Spinal cord (tissue), 9 donors: ENCODE measurements at regions not wholly inside any gene's neighbourhood (a gene's known extent, or its start where the extent isn't known, plus 50 kb on each side); places are given as distances from the start of the nearest gene placed in this dataset.

Experiments used
- DNase-seq, 6 donors: peaks; one replicate each; pipeline versions ENCODE4 v3.0.0 to v3.0.0-alpha.2; 2013 to 2015; ENCODE audit warnings: low spot score in 6 of 6, low read depth in 4 of 6
- H3K27ac ChIP-seq: one replicate; pipeline ENCODE4 v1.5.1; 2013; ENCODE audit warnings: low read depth, low read length, control low read depth
- H3K27me3 ChIP-seq: one replicate; pipeline ENCODE4 v1.6.1; 2013; ENCODE audit warnings: low read length; ENCODE audit not compliant: control insufficient read depth, insufficient read depth
- H3K36me3 ChIP-seq: one replicate; pipeline ENCODE4 v1.6.1; 2013; ENCODE audit warnings: low read length; ENCODE audit not compliant: control insufficient read depth, insufficient read depth
- H3K4me1 ChIP-seq: one replicate; pipeline ENCODE4 v1.6.1; 2013; ENCODE audit warnings: low read length; ENCODE audit not compliant: control insufficient read depth, insufficient read depth
- H3K4me3 ChIP-seq: one replicate; pipeline ENCODE4 v1.5.1; 2013; ENCODE audit warnings: low read depth, low read length, control low read depth
- H3K9me3 ChIP-seq: one replicate; pipeline ENCODE4 v1.6.1; 2013; ENCODE audit warnings: low read length; ENCODE audit not compliant: control insufficient read depth, insufficient read depth
- WGBS: methylation state at CpG from one replicate; pipeline ENCODE4 v1.1.5; 2013; ENCODE audit warnings: missing lambda C conversion rate; ENCODE audit not compliant: insufficient coverage; 5-methylcytosine and 5-hydroxymethylcytosine counted together
- donor health status: healthy.

DNA sequence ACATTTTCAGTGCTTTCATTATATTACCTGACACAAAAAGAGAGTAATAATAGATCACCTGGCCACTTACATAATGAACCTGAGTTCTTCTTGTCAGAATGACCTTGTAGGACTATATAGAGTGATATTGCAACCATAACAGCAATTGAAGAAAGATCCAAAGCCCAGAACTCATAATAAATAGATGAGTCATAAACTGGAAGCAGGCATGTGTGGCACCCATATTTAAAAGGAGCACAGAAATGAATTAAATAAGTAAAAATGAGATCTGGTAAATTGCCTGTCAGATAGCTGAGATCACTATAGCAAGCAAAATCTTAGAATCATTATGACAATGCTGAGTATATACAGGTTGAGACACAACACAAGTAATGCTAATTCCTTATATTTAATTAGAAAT, 331.8 kb downstream of the AASDHPPT start:
- peak in 1 of 6 donors; percentile 15 for DNase-seq
- no peak overlapping the region for H3K27ac ChIP-seq
- no peaks in the 10 kb centered on the region for H3K27me3 ChIP-seq
- no peak overlapping the region for H3K4me3 ChIP-seq
- H3K36me3 ChIP-seq = no peaks in the 10 kb centered on the region
- H3K4me1 ChIP-seq = no peaks in the 10 kb centered on the region
- H3K9me3 ChIP-seq = no peaks in the 10 kb centered on the region

DNA sequence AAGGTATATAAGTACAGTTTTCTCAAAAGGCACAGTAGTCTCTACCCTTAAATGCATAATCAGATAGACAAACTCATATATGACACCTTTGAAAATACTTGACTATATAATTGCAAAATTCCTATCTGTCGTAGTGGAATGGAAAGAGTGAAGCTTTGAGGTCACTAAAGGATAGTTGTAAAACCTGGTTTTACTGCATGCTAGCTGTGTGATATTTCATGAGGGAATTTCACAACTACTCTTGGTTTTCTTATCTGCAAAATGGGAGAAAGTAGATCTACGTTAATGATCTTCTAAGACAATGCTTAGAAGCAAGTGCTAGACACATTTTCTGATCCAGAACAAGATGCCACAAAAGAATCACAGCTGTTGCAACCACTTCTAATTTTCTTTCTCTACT, 332.2 kb downstream of the AASDHPPT start:
- DNase-seq = no peak
- H3K27me3 ChIP-seq = no peaks in the 10 kb centered on the region
- H3K9me3 ChIP-seq = no peaks in the 10 kb centered on the region
- no peak overlapping the region for H3K27ac ChIP-seq
- no peaks in the 10 kb centered on the region for H3K4me1 ChIP-seq
- no CpG with 5 or more reads among the region's 2 CpGs for WGBS
- no peak overlapping the region for H3K4me3 ChIP-seq
- no peaks in the 10 kb centered on the region for H3K36me3 ChIP-seq

DNA sequence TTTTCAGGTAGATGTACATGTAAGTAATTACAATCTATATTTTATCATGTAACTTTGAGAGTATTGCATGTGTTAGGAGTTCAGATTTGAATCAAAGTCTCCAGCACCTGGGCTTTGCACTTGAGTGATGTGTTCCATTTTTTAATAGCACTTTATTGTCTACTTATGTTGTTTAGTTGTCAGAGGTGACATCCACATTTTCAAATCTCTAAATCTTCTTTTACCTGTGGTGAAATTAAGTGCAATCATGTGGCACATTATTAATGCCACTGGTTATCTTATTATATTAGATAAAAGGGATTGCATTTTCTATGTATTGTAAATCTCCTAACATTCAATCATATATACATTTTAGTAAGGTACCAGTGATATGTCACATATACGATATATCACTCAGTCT, 333.4 kb downstream of the AASDHPPT start:
- no peak for DNase-seq
- WGBS = no CpG with 5 or more reads among the region's 1 CpG
- Histone ChIP-seq H3K4me1 (no peaks in the 10 kb centered on the region), H3K4me3 (no peak overlapping the region), H3K36me3 (no peaks in the 10 kb centered on the region), H3K27ac (no peak overlapping the region), H3K27me3 (no peaks in the 10 kb centered on the region), H3K9me3 (no peaks in the 10 kb centered on the region)

DNA sequence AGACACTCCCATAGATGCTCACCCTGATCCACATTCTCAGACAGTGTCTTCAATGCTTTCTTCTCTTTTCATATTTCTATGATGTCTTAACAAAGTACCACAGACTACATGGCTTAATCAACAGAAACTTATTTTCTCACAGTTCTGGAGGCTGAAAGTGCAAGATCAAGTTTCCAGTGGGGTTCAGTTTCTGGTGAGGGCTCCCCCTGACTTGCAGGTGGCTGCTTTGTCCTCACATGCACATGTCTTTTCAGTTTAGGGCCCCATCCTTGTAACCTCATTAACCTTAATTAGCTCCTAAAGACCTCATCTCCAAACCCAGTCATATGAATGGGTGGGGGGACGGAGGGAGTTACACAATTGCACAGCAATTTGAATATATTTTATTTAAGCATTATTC, 335.8 kb downstream of the AASDHPPT start:
- H3K4me3 ChIP-seq = no peak overlapping the region
- H3K4me1 ChIP-seq = no peaks in the 10 kb centered on the region
- H3K27ac ChIP-seq = no peak overlapping the region
- no peaks in the 10 kb centered on the region for H3K9me3 ChIP-seq
- H3K36me3 ChIP-seq = no peaks in the 10 kb centered on the region
- no CpG with 5 or more reads among the region's 1 CpG for WGBS
- H3K27me3 ChIP-seq = no peaks in the 10 kb centered on the region
- DNase-seq = no peak

DNA sequence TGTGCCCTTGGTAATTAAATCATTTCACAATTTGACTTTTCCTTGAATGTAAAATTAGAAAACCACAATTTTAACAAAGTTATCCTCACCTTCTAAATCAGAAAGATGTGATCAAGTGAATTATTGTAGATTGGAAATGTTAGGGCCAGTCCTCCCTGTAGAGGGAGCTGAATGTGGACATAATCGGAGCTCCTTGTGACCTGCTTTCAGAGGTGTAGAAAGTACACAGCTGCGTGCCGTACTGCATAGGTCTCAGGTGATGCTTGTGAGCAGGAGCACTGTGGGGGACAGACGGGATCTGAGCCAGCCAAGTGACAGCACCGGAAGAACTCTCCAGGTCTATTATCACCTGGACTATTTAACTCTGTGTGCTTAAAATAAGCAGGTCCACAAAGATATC, 338.0 kb downstream of the AASDHPPT start:
- H3K27me3 ChIP-seq = no peaks in the 10 kb centered on the region
- no peak overlapping the region for H3K27ac ChIP-seq
- H3K4me3 ChIP-seq = no peak overlapping the region
- peaks cover 1% of the 10 kb centered on the region for H3K9me3 ChIP-seq
- H3K36me3 ChIP-seq = no peaks in the 10 kb centered on the region
- no peaks in the 10 kb centered on the region for H3K4me1 ChIP-seq
- 94% methylated on average over 2 of the region's 5 CpGs for WGBS
- DNase-seq = no peak

DNA sequence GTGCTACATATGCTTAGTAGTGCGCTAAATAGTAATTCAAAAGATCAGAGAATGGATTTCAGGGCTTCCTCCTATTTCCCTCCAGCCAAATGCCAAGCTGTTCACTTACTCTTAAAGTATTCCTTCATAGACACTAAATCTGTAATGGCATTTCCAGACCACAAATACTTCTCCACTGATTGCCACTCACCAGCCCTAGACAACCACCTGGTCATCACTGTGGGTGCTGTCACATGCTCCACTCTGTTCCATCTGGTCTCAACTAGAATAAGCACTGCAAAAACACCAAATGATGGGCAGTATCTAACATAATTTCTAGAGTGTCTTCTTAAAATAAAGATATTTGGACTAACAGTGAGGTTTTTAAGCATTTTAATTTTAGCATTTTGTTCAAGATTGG, 341.3 kb downstream of the AASDHPPT start:
- Histone ChIP-seq H3K27ac (no peak overlapping the region), H3K4me1 (no peaks in the 10 kb centered on the region), H3K36me3 (no peaks in the 10 kb centered on the region), H3K27me3 (no peaks in the 10 kb centered on the region), H3K9me3 (peaks cover 1% of the 10 kb centered on the region), H3K4me3 (no peak overlapping the region)
- DNase-seq = no peak
- WGBS = no CpG with 5 or more reads among the region's 1 CpG

DNA sequence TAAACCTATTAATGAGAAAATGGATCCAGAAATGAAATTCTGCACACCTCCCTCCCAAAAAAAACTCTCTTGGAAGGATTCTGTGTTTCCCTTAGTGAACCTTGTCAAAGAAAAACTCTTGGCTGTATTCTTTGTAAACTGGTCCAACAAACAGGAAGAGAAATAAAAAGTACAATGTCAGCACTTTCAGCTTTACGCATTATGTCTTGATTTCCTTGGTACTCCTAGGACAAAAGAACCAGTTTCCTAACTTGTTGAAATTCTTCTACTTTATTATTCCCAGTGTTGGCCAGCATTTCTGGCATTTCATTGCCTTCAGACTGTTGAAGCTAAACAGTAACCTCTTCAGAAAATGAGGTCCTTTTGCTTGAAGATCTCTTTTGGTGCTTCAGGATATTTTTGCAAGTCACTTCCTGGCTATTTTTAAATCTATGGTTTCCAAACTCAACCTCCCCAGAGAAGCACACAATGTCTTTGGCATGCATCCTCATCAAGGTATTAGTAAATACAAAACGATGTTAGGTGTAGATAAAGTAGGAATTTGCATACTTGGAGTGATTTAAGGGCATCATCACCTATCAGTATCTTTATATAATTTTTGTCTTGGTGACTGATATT, 342.7 kb downstream of the AASDHPPT start:
- peaks cover 1% of the 10 kb centered on the region for H3K9me3 ChIP-seq
- DNase-seq = peak in 1 of 6 donors; percentile 9
- WGBS = 40% methylated on average over 1 of the region's 2 CpGs

DNA sequence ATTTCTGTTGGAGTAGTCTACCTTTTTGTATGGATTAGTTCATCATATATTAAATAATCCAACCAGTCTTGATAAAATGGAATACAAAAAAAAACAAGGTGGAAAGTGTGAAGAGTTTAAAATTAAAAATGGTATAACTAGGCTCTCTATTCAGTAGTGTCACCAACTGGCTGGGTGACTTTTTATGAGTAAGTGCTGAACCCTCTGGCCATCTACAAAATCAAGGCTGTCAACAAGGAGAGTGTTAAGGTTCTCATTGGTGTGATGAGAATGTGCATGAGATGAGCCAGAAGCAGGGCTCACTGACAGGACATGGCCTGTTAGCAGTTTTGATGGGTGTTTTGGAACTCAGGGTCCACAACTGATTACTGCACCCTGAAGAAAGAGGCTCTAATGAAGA, 343.2 kb downstream of the AASDHPPT start:
- Histone ChIP-seq H3K27ac (no peak overlapping the region), H3K4me1 (no peaks in the 10 kb centered on the region), H3K4me3 (no peak overlapping the region), H3K9me3 (peaks cover 1% of the 10 kb centered on the region), H3K27me3 (no peaks in the 10 kb centered on the region), H3K36me3 (no peaks in the 10 kb centered on the region)
- no peak for DNase-seq

More for the DNA sequence above, 342.7 kb downstream of the AASDHPPT start:
- H3K4me3 ChIP-seq = no peak overlapping the region
- H3K27ac ChIP-seq = no peak overlapping the region
- no peaks in the 10 kb centered on the region for H3K4me1 ChIP-seq
- no peaks in the 10 kb centered on the region for H3K36me3 ChIP-seq
- no peaks in the 10 kb centered on the region for H3K27me3 ChIP-seq

DNA sequence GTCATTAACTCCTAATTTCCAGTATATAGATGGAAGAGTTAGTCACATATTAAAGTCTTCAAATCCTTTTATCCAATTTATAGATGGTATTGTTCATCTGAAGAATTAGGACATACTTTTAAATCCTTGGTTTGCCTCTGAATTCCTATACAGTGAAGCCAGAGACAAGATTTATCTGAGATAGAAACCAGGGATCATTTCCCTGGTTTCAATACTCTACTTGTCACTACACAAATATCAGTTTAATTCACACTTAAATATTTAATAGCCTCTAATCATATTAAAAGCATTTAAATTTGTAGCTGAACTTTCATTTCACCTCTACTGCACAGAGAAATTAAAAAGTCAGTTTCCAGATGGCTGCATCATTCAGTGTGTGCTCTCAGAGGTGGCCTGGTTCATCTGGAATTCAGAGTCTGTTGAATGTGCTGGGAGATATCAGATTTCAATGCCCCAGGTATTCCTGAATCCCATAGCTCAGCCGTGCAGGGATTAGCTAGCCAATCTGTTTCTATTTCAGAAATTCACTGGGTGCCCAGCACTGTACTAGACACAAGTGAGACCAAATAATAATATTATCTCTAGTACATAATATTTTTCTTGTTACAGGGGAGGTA, 344.3 kb downstream of the AASDHPPT start:
- no peak for DNase-seq
- H3K4me1 ChIP-seq = no peaks in the 10 kb centered on the region
- no CpG with 5 or more reads among the region's 1 CpG for WGBS
- H3K27me3 ChIP-seq = no peaks in the 10 kb centered on the region
- no peak overlapping the region for H3K4me3 ChIP-seq
- H3K27ac ChIP-seq = no peak overlapping the region
- H3K36me3 ChIP-seq = no peaks in the 10 kb centered on the region
- H3K9me3 ChIP-seq = peaks cover 1% of the 10 kb centered on the region

DNA sequence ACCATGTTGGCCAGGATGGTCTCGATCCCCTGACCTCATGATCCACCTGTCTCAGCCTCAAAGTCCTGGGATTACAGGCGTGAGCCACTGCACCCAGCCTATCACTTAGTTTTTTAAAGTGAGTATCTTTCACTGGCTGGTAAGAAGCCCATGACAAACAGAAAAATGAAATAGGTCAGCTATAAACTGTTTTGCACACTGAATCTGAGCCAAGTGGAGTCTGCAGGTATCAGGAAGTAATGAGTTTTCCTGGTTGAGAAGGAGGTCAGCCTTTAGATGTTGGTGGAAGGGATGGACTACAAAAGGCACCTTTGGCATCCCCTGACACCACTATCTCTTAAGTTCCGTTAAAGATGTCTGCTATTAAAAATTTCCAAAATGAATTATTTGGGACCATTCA, 345.1 kb downstream of the AASDHPPT start:
- no peak overlapping the region for H3K27ac ChIP-seq
- no peaks in the 10 kb centered on the region for H3K4me1 ChIP-seq
- H3K27me3 ChIP-seq = no peaks in the 10 kb centered on the region
- H3K9me3 ChIP-seq = peaks cover 1% of the 10 kb centered on the region
- no peaks in the 10 kb centered on the region for H3K36me3 ChIP-seq
- WGBS = 100% methylated on average over 1 of the region's 3 CpGs
- no peak for DNase-seq
- H3K4me3 ChIP-seq = no peak overlapping the region
